ENCODE measurements at regions not wholly inside any gene's neighbourhood (a gene's known extent, or its start where the extent isn't known, plus 50 kb on each side); places are given as distances from the start of the nearest gene placed in this dataset.

DNA sequence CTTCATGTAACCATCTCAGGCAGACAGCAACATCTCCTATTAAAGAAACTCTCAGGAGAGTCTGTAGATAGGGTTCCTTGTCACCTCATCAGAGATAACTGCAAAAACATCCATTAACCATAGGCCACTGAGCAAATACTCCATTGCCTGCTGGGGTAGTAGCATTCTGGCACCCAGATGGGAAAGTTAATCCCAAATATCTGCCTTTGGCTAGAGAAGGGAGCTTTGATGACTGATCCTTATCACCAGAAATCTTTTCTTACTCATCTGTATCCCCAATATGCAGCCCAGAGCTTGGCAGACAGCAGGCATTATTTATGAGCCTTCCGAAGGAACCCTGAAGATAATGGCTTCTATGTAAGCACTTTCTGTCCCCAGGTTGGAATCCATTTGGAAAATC, 173.1 kb downstream of the MFSD1 start:
- DNase-seq (ENCODE audit: low read depth): no peak

DNA sequence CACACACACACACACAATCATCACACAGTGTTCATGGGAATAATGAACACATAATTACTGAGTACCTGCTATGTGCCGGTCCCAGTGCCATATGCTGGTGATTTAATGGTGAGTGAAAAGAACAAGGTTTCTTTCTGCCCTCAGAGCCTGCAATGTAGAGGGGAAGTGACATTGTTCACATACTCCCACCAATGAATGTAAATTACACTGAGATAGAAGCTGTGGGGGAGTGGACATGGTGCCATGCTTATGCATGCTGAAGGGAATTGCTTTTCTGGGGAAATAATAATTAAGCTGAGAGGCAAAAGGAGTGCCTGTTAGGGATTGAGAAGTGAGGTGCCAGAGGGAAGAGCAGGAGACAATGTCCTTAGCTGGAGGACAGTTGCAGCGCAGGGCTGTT, 175.1 kb downstream of the MFSD1 start:
- DNase-seq (ENCODE audit: low read depth): no peak

DNA sequence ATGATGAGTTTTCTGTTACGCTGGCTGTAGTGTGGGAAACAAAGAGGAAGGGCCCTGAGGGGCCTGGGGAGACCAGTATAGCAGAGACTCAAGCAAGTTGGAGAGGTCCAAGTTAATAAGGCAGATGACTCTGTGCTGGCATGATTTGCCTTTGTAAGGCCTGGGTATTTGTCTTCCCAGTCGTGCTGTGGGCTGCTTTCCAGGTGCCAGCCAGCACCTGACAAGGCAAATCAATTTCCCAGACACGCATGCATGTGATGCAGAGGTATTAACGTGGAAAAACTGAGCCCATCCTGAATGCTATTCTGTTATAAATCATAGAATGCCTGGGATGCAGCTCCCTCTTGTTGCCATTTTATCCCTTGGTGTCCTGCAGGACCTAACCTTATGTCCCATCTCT, 175.6 kb downstream of the MFSD1 start:
- DNase-seq (ENCODE audit: low read depth): no peak

DNA sequence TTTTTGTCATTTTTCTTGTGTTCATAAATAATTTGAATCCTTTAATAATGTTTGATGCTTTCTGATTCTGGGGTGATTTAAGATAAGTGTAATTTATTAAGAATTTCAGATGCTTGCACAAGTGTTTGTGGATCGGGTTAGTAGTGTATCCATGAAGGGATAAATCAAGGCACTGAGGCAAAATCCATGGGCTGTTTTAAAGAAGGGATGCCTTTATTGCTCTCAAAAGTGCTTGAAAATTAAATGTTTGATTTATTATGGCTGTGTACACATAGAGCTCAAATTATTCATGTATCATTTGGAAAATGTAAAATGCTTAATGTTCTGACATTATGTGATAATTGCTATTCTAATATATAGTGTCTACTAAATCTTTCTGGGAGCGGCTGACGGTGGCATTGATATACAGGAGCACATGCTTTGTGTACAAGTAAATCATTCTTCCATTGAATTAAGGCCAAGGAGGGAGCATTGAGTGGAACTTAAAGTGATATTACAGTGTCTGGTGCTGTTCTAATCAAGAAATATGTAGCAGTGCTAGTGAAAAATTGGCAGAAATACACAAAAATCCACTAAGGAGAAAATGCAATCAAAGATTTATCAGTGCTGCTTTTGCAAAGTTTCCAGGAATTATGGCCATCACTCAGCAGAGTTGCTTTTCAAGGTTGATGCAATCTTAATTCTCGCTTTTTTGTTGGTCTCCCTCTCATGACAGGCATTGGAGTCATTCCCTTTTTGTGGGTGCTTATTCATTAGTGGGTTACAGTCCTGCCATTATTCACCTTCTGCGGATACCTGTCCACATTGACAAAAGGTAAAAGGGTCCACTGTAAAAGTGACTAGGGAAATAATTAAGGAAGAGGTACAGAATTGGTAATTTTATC, 181.6 kb downstream of the MFSD1 start:
- DNase-seq (ENCODE audit: low read depth): no peak

DNA sequence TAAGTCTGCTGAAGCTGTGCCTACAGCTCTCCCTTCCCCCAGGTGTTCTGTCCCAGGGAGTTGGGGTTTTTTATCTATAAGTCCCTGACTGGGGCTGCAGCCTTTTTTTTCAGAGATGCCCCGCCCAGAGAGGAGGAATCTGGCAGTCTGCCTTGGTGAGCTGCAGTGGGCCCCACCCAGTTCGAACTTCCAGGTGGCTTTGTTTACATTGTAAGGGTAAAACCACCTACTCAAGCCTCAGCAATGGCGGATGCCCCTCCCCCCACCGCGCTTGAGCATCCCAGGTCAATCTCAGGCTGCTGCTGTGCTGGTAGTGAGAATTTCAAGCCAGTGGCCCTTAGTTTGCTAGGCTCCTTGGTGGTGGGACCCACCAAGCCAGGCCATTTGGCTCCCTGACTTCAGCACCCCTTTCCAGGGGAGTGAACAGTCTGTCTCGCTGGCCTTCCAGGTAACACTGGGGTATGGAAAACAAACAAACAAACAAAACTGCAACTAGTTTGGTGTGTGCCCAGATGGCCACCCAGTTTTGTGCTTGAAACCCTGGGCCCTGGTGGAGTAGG, 189.4 kb downstream of the MFSD1 start:
- no peak for DNase-seq (ENCODE audit: low read depth)

DNA sequence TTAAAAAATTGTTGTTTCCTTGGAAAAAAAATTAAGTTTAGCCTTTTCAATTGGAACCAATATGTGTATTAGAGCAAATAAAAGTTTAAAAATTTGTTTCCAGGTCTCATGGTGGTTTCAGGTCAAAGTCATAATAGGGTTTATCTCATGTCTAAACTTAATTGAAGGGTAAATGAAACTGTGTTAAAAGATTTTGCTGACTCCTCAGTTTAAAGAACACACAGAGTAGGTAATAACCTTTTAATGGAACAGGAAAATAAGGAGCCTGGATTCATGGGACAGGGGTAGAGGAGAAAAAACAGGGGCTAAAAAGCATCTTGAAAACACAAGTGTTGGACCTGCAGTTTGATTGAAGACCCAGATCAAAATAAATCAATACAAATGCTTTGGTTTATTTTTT, 190.6 kb downstream of the MFSD1 start:
- no peak for DNase-seq (ENCODE audit: low read depth)

DNA sequence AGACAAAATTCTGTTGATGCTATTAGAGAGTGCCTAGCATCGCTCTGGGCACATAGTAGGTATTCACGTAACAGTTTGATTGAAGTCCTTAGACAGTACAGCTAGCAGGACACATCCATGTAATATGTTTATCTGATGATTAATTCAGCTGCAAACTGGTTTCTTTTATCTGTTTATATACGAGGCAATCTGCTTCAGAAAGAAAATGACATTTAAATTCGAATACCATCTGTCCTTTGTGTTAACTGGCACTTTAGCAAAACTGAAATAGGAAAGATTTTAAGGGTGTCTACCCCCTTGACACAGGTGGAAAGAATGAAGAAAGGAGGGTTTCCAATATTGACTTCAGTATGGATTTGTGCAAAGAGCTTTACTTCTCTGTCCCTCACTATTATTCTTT, 192.5 kb downstream of the MFSD1 start:
- DNase-seq (ENCODE audit: low read depth): no peak

DNA sequence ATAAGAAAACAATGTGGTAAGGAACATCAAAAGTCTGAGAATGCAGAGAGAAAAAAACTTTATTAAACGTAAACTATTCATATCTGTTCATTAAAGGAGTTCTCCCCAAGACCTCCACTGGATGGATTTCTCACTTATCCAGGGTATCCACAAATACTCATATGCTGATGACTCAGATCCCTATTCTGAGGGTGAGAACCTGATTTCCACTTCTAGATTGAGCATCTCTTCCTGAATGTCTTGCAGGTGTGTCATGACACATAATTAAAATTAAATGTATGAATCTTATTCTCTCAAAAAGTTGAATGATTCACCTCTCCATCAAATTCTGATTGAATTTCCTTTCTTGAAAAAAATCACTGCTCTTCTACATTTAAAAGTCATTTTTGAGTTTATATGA, 199.9 kb downstream of the MFSD1 start:
- no peak for DNase-seq (ENCODE audit: low read depth)

DNA sequence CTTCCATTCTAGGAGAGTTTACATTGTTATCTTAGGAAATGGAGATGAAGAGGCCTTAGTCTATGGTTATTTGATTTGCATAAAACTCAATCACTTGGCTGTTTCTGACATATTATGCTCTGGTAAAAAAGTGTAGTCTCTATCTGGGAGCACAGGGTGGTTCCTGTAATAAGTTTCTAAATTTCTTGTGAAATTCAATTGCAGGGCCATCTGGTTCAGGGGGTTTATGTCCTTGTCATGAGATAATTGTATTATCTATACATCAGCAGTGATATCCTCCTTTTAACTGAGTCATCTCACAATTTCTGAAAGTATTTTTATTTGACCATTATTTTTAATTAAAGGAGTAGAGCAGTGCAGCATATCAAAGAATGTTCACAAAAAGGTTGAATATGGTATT, 203.3 kb downstream of the MFSD1 start:
- DNase-seq (ENCODE audit: low read depth): no peak

DNA sequence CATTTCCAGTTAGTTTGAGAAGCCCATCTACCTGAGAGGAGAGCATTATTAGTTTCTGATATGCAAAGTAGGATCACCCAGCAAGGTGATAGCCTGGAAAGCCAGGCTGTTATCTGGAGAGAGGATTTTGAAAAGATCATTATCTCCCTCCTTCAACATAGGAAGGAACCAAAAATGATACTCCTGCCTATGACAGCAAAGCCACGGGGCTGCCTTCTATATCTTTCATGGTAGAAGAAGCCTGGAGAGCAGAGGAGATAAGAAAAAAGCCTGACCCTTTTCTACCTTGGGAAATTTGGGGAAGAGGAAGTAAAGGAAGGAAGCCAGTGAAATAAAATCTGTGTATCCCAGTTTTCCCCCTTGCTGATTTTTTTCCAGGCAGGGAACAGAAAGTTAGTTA, 205.5 kb downstream of the MFSD1 start:
- DNase-seq (ENCODE audit: low read depth): no peak

DNA sequence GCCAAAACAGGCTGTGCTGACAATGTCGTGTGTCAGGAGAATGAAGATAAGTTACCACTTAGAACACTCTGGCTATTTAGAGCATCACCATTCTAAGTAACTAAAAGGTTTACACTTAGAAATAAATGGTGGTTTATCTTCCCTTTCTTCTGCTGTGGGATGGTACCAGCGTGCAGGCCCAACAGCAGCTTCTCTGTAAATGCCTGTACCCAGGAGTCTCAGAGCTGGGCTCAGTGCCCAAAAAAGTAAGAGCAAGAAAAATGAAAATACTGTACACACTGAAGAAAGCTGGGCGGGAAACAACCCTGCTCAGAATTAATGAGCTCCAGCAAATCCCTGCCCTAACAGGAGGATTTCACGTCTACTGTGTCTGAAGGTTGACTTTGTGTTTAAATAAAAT, 206.5 kb downstream of the MFSD1 start:
- DNase-seq (ENCODE audit: low read depth): no peak

DNA sequence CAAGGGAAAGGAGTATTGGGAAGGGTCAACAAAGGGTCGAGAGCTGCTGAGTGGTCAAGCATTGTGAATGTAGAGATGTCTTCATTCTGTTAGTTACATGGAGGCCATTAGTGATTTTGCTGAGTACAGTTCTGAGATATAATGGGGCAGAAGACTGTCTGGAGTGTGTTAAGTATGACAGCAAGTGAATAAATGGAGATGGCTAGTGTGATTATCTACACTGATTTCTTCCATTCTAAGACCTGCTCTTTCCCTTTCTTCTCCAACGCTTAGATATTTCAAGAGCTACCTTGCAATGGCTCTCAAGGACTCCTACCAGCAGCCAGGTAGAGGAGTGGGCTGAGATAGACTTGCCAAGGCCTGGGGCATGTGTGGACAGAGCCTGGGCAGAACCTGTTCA, 216.5 kb downstream of the MFSD1 start:
- no peak for DNase-seq (ENCODE audit: low read depth)

DNA sequence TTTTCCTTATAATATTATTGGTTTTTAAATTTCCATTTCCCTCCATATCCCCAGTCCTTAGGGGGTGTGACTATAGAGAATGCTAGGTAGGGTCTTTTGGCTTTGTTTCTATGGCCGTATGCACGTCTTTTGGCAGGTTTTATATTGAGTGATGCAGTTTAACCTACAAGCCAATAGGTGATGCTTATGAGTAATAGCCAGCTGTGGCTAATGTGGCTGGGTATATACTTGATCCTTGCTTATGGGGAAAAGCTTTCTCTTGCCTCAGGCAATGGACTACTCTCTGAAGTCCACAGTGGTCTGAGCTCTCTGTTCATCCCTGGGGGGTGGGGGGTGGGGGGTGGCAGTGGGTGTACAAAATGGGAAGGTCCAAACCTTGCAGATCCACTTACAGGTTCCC, 223.9 kb downstream of the MFSD1 start:
- DNase-seq (ENCODE audit: low read depth): no peak

DNA sequence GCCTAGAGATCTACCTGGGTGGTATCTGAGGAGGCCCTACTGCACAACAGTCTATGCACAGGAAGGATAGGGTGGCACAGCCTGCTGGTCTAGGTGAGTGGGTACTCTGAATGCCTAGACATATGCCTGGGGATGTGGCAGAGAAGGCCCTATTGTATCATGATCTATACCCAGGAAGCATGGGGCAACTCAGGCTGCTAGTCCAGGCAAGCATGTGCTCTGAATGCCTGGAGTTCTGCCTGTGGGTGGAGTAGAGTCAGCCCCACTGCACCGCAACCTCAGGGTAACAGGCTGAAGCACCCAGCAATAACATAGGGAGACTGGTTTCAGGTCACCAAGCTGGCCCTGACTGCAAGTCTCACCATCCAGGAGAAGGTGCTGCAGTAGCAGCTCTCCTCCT, 224.7 kb downstream of the MFSD1 start:
- DNase-seq (ENCODE audit: low read depth): no peak

DNA sequence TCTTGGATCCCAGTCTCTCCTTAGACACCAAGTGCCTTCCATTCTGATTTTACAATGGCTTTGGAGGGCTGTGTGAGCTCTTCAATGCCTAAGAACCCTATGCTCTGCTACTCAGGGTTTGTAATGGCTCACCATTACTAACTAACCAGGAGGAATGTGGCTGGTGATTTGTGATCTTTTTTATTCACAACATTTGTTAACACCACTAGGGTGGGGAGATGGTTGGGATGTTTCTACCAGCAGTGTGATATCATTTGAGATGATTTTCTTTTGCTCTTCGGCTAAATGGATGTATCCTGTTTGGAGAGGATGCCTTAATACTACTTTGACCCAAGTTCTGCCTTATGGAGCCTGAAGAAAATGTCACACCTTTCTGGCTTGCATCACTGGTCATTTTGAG, 226.9 kb downstream of the MFSD1 start:
- no peak for DNase-seq (ENCODE audit: low read depth)

DNA sequence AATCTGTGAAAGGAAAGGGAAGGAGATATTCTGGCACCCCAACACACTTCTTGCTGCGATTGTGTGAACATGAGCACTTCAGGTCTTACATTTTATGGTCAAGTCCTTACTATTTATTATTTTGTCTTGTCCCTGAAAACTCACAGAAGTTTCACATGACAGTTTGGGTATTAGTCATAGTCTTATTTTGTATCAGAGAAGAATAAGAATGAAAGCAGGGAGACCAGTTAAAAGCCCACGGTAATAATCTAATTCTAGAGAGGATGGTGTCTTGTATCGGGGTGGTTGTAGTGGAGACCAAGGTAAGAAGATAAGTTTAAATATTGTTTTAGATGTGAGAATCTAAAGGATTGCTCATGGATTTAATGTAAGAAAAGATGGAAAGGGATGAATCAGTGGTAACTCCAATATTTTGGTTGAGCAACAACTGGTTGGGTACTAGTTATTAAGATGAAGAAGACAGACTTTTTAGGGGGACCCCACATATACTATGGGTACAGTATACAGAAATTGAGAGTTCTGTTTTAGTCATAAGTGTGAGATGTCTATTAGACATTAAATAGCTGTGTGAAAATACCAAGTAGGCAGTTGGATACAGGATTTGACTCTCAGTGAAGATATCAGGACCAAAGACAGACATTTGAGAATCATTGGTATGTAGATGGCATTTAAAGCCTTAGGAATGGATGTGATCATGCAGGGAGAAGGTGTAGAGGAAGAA, 227.6 kb downstream of the MFSD1 start:
- DNase-seq (ENCODE audit: low read depth): no peak

DNA sequence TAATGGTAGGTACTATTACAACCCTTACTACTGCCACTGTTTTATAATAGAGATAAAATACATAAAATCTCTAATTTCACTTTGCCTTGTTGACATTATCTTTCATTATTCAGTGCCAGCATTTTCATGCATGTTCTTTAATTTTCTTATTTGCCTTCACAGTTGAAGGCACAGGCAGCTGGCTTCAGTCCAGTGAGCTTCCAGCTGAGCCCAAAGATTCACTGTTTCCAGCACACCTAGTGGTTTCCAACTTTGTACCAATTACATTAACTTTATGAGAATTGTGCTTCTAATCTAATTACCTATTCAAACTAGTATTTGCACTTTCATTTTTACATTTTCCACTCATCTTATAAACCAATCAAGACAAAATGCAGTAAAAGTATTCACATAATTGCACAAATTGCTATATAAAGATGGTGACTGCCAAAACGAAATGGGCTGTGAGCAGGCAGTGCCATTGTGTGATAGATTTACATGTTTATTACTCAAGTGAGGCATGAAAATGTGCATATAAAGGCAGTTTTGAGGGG, 228.3 kb downstream of the MFSD1 start:
- DNase-seq (ENCODE audit: low read depth): no peak

DNA sequence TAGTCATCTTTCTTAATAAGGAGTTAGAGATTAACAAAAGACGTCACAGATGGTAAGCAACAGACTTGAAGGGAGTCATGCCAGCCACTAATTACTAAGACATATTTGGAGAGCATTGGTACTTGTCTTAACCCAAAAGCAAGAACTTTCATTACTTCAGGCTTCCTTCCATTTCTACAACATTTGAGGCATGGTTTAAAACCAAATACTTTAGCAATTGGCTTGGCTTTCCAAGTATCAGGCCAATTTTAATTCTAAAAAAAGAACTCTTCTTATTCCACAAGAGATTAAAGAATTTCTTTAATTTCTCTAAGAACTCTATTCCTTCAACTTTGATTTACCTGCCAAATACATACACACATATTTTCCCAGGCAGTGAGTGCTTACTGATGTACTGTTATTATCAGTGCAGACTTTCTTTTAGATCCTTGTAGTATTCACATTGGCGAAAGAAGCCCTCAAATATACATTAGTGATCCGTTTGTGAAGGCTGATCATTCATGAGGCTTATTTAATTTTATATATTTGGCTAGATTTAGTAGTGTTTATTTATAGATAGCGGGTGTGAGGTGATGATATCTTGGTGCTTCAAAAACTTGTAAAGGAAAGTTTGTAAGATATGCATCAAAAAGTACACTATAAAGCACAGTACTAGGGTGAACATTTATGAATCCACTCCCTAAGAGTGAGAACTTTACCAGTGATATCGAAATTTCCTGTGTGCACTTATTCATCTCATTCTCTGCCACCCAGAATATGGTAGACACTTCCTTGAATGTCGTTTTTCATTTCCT, 229.2 kb downstream of the MFSD1 start:
- no peak for DNase-seq (ENCODE audit: low read depth)

DNA sequence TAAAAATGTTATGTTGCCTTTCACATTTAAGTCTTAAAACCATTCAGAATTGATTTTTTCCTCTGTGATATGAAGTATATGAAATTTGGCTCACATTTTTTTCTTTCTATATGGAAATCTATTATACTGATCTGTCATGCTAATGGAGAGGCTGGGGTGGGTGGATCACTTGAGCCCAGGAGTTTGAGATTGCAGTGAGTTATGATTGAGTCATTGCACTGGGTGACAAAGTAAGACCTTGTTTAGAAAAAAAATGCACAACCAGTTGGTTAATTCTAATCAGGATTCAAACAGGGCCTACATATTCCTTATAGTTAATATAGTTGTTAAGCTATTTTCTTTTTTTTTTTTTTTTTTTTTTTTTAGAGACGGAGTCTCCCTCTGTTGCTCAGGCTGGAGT, 230.5 kb downstream of the MFSD1 start:
- no peak for DNase-seq (ENCODE audit: low read depth)

DNA sequence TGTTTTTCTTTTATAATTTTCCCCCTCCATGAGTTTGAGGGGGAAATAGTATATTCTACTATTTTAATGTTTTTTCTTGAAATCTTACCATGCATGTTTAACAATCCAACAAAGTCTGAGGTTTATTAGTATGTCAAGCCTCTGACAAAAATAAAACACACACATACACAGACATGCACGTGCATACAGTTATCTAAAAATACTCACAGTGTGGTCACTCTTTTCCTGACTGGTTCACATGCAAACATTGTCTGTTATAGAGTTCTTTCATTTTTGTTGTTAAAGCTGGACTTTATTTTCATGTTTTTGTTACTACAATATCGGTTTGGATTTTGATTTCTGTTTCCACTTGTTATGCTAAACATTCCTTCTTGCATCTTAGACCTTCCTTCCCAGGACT, 236.6 kb downstream of the MFSD1 start:
- no peak for DNase-seq (ENCODE audit: low read depth)

DNA sequence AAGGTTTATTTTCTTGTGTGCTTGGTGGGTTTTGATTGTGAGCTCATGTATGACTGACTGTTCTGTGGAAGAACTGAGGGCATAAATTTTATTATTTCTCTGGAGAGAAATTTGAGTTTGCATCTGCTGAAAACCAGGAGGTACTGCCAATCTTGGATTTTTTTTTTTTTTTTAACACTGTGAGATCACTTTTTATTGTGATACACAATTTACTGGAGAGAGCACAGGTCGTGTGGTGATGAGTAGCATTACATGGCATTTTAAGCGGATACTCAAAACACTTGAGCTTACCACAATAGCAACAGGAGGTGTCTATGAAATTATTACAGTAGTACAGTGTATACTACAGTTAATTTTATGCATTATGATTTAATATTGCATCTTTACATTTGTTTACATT, 237.4 kb downstream of the MFSD1 start:
- no peak for DNase-seq (ENCODE audit: low read depth)

DNA sequence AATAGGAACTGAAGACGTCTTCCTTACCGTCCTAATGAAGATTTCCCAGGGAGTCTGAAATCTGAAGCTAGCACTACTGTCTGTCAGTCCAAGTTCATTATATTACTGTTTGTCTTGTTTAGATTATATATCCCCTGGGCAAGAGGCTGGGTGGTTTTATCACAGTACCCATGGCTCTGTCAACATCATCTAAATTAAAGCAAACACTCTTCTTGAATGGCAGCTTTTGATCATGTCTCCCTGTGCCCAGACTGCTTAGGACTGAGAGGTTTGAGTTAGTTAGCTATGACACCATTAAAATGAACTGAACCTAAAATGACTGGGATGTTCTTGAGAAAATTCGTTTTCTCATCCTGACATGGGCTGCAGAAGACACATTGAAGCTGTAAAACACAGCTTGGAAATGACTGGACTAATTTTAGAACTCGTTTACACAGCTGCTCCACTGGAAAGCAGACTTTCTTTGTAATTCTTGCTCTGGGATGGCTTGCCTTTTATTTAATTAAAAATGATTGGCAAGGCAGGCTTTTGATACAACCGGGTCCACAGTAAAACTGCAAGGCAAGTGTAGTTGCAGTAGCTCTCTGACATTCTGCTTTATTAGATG, 243.5 kb downstream of the MFSD1 start:
- no peak for DNase-seq (ENCODE audit: low read depth)
